ENCODE measurements at regions not wholly inside any gene's neighbourhood (a gene's known extent, or its start where the extent isn't known, plus 50 kb on each side); places are given as distances from the start of the nearest gene placed in this dataset.
"Not testable (repeated sequence)": the region's sequence is repeated elsewhere in the genome, so short reads cannot be mapped to it uniquely, and the experiment has no call there.

- H3K4me3 ChIP-seq (ENCODE audit: low read length) = no peak overlapping the region
- no peak for DNase-seq (ENCODE audit: low read depth)
These were observed 245.7 kb downstream of the SP3 start for GRCh38 chr2:173719471-173719870.

DNA sequence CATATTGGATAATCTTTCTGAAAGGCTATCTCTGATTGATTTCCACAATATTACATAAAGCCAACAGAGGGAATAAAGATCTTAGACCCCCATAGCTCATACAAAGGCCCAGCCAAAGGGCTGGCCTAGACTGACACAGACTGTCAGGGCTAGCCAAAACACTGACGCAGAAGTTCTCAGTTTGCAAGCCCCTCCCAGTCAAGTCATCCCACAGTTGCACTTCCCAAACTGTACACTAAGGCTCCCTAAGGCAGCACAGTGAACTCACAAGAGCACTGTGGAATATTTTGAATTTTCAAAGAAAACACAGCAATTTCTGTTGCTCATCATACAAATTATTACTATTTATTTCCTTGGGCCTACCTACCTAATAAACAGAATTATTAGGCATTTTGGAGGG, 244.9 kb downstream of the SP3 start:
- DNase-seq (ENCODE audit: low read depth) = no peak
- no peak overlapping the region for H3K4me3 ChIP-seq (ENCODE audit: low read length)
- TF ChIP-seq, protein P1, sequence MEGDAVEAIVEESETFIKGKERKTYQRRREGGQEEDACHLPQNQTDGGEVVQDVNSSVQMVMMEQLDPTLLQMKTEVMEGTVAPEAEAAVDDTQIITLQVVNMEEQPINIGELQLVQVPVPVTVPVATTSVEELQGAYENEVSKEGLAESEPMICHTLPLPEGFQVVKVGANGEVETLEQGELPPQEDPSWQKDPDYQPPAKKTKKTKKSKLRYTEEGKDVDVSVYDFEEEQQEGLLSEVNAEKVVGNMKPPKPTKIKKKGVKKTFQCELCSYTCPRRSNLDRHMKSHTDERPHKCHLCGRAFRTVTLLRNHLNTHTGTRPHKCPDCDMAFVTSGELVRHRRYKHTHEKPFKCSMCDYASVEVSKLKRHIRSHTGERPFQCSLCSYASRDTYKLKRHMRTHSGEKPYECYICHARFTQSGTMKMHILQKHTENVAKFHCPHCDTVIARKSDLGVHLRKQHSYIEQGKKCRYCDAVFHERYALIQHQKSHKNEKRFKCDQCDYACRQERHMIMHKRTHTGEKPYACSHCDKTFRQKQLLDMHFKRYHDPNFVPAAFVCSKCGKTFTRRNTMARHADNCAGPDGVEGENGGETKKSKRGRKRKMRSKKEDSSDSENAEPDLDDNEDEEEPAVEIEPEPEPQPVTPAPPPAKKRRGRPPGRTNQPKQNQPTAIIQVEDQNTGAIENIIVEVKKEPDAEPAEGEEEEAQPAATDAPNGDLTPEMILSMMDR (conservative IDR thresholded peaks at IDR 0.05; ENCODE audit: low read depth, low read length) = no peak

More at GRCh38 chr2:173719471-173719870, 245.7 kb downstream of the SP3 start:
- TF ChIP-seq, protein P1 (conservative IDR thresholded peaks at IDR 0.05; ENCODE audit: low read depth, low read length) = no peak

GRCh38 chr2:173734797-173735196, 230.4 kb downstream of the SP3 start:
- TF ChIP-seq, protein P1 (conservative IDR thresholded peaks at IDR 0.05; ENCODE audit: low read depth, low read length) = no peak
- no peak for DNase-seq (ENCODE audit: low read depth)
- no peak overlapping the region for H3K4me3 ChIP-seq (ENCODE audit: low read length)

DNA sequence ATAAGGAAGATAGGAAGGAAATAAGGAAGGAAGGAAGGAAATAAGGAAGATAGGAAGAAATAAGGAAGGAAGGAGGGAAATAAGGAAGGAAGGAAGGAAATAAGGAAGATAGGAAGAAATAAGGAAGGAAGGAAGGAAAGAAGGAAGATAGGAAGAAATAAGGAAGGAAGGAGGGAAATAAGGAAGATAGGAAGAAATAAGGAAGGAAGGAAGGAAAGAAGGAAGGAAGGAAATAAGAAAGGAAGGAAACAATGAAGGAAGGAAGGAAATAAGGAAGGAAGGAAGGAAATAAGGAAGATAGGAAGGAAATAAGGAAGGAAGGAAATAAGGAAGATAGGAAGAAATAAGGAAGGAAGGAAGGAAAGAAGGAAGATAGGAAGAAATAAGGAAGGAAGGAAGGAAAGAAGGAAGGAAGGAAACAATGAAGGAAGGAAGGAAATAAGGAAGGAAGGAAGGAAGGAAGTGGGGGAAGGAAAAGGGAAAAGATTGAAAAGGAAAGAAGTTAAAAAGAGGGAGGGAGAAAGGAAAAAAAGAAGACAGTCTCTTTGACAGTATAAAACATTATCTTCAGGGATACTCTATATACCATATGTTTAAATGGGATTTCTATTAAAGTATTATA, 227.1 kb downstream of the SP3 start:
- DNase-seq (ENCODE audit: low read depth); H3K4me3 ChIP-seq (ENCODE audit: low read length): not testable (repeated sequence)

GRCh38 chr2:173739006-173739405, 226.2 kb downstream of the SP3 start:
- TF ChIP-seq, protein P1 (conservative IDR thresholded peaks at IDR 0.05; ENCODE audit: low read depth, low read length) = no peak

DNA sequence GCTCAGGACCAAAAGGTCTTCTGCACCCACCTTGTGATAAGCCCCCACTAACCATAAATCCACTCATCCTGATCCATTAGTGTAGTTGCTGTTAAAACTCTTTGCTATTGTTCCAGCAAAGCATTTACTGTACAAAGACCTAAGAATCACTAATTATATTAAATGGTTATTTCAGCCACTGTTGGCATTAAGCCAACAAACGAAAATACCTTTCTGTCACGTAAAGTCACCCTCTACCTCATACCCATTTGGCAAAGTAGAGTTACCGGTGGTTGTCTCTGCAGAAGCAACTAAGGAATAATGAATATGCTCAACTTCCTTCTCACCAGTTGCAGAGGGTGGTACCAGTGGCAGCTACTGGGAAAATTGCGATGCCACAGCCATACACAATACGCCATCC, 224.5 kb downstream of the SP3 start:
- TF ChIP-seq, protein P1 (conservative IDR thresholded peaks at IDR 0.05; ENCODE audit: low read depth, low read length) = no peak
- H3K4me3 ChIP-seq (ENCODE audit: low read length) = no peak overlapping the region
- no peak for DNase-seq (ENCODE audit: low read depth)

More at GRCh38 chr2:173739006-173739405, 226.2 kb downstream of the SP3 start:
- DNase-seq (ENCODE audit: low read depth) = no peak
- no peak overlapping the region for H3K4me3 ChIP-seq (ENCODE audit: low read length)

GRCh38 chr2:173741759-173742158, 223.4 kb downstream of the SP3 start:
- H3K4me3 ChIP-seq (ENCODE audit: low read length) = no peak overlapping the region
- no peak for DNase-seq (ENCODE audit: low read depth)
- TF ChIP-seq, protein P1 (conservative IDR thresholded peaks at IDR 0.05; ENCODE audit: low read depth, low read length) = no peak
